GM18870 (cell line): ENCODE measurements at regions not wholly inside any gene's neighbourhood (a gene's known extent, or its start where the extent isn't known, plus 50 kb on each side); places are given as distances from the start of the nearest gene placed in this dataset.
"Not testable (repeated sequence)": the region's sequence is repeated elsewhere in the genome, so short reads cannot be mapped to it uniquely, and the experiment has no call there.

Experiments used
- ATAC-seq: cut with Tn5 transposase; IDR thresholded peaks from one replicate; pipeline ENCODE4 v1.9.1; 2021; ENCODE audit warnings: moderate library complexity; ENCODE audit not compliant: unreplicated experiment

GRCh38 chr22:22122348-22123117 is 122.1 kb upstream of the VPREB1 start:
- no peak for ATAC-seq

- no peak for ATAC-seq
Measured at GRCh38 chr22:22121445-22121844, 123.1 kb upstream of the VPREB1 start.

DNA sequence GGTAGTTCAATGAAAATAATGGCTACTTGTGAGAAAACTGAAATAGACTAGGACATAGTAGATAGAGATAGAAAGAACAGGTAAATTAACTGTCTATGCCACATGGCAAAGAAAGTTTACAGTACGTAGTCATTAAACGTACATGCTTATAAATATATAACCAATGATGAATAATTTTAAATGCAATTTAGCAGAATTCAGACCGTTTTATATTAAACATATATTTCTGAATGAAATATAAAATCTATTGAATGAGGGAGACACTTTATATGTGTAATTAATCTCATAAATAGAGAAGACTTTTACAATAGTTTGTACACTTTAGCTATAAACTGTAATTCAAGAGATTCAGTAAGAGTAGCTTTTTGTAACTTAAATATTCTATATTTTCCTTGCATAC is 124.4 kb upstream of the VPREB1 start:
- no peak for ATAC-seq

DNA sequence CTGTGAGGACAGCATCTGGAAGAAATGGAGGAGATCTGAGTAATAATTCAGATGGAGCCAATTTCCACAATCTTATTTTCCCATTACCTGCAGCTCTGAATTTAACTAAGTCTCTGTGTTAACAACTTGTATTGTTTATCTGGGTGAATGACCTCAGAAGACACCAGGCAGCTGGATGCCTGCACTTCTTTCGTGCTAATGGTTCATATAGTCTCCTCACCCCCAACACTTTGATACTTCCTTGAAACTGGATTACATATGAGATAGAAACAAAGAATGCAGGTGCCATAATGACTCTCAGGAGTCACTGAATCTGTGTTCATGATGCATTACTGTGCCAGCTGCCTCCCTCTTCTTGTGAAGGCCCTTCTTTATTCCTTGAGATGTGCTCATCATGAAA is 125.6 kb upstream of the VPREB1 start:
- ATAC-seq = no peak

GRCh38 chr22:22117864-22118544 is 126.6 kb upstream of the VPREB1 start:
- not testable (repeated sequence) for ATAC-seq

DNA sequence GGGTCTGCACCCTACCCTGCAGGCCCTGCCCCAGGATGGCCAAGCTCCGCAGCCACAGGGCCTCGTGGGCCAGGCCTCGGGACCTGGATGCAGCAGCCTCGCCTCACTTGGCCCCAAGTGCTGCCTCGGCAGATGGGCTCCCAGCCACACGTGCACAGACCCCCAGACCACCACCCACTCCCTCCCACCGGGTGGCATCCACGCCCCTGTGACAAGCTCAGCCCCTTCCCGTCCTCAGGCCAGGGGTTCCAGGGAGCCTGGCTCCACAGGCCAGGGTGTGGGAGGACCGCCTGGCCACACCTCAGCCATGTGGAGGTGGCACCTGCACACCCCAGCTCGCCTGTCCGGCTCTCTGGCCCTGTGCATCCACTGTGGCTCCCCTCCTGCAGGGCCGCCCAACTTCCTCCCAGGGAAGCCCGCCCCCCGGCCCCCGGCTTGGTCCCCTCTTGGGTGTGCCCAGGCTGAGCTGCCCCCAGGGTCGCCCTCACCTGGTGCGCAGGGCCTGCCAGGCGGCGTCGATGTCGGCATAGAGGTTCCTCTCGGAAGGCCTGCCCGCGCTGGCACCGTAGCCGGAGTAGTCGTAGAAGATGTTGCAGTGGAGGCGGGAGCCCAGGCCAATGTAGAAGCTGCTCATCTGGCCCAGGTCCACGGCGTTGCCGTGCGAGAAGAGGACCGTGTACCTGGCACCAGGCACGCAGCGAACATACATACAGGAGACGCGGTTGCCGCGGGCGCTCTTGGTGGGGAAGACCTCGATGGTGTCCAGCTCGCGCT is 127.4 kb upstream of the VPREB1 start:
- not testable (repeated sequence) for ATAC-seq

DNA sequence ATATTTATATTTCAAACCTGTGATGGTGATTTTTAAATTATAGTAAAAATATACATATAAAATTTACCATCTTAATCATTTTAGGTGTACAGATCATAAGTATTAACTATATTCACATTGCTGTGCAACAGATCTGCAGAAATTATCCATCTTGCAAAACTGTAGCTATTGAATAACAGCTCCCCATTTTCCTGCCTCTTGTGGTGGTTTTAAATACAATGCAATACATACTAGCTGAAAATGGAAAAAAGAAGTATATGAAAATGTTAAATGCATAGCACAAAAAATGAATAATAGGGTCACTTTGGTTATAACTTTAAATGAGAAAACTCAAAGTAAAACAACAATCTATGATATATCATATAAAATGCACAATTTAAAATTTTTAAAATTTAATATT is 130.9 kb upstream of the VPREB1 start:
- no peak for ATAC-seq

GRCh38 chr22:22112533-22113294 is 130.1 kb upstream of the TOP3B start:
- ATAC-seq = no peak

- ATAC-seq = no peak
Measured at GRCh38 chr22:22111983-22112382, 129.4 kb upstream of the TOP3B start.

GRCh38 chr22:22111267-22111751 is 128.7 kb upstream of the TOP3B start:
- ATAC-seq = peak; percentile 41

DNA sequence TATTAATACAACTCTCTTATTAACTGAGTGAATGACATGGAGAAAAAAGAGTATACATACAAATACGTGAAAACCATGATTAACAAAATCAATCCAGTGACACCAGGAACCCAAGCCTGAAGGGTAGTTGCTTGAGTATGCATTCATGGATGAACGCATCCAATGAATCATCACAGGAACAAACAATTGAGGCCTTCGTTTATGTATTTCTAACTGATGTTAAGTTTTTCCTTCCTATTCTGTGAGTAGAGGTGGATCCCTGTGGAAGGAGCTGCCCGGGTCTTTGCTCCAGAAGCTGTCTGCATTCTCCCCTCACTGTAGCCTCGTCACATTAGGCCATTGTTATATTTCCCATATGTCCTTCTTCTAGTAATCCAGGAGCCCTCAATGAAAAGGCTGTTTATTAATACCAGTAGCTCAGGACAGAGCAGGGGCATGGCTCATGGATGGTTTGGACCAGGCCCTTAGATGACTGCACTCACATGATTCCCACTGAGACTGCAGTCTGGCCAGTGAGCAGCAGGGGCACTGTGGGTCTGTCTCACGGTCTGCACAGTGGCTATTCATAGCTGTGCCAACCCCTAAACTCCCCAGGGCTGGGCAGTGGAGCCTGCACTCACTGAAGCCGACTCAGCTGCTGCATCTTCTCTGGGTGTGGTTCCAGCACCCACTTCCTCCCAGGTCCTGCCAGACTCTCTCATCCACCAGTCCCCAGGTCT is 128.1 kb upstream of the TOP3B start:
- peak; percentile 77 for ATAC-seq

GRCh38 chr22:22109693-22110466 is 127.3 kb upstream of the TOP3B start:
- ATAC-seq = no peak

GRCh38 chr22:22106855-22107254 is 124.3 kb upstream of the TOP3B start:
- ATAC-seq = no peak

GRCh38 chr22:22105364-22105763 is 122.8 kb upstream of the TOP3B start:
- no peak for ATAC-seq

DNA sequence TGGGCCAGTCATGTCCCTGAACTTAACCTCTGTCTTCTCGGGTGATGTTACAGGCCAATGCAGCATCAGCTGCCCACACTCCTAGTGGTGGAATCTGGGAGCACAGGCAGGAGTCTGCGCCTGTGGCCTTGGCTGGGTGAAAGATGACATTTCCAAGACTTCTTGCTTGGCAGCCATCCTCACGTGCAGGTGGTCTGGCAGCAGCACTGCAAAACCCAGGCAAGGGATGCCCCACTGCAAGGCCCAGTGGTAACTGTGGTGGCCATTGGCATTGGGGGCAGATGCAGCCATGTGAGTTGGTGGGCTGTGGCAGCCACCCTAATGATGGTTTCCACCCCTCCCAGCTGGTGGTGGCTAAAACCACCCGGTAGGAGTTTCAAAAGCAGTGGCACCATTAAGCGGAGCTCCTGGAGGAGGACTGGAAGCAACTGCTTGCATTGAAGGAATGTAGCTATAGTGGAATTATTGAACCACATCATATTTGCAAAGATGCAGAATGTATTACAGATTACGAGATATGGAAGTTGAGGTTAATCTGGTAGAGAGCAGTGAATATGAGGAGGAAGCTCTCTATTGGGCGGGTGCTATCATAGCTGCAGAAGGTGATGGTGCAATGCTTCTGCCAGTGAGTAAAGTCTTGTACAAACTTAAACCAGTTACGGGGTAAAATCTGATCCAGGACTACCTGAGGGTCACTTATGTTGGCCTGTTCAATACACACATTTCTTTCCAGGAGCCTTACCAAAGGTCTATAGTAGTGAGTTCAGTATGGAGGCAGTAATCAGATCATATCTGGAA is 120.7 kb upstream of the TOP3B start:
- no peak for ATAC-seq

GRCh38 chr22:22099833-22100812 is 117.5 kb upstream of the TOP3B start:
- no peak for ATAC-seq

GRCh38 chr22:22099194-22099486 is 116.6 kb upstream of the TOP3B start:
- ATAC-seq = no peak
